ENCODE measurements at regions not wholly inside any gene's neighbourhood (a gene's known extent, or its start where the extent isn't known, plus 50 kb on each side); places are given as distances from the start of the nearest gene placed in this dataset.
A peak's percentile ranks its signal among the peaks of the same experiment; 100 is the strongest.
"Not testable (repeated sequence)": the region's sequence is repeated elsewhere in the genome, so short reads cannot be mapped to it uniquely, and the experiment has no call there.

DNA sequence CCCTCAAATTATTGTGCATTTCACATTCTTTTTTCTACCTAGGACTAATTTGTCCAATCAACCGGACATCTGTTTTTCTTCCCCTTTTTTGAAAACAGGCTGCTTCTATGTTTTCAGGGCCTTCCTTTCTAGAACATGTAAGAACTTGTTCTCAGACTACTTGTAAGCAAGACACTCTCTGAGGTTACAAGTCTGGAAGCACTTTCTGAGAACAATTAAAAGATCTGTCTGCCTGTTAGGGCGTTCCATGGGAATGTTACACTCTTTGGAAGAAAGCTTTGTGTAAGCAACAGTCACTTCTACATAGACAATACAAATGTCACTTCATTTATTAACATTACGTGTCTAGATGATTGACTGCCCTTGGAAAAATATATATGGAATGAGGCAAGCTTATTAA lies 50.9 kb upstream of the HSPB3 start:
- DNase-seq = no peak

DNA sequence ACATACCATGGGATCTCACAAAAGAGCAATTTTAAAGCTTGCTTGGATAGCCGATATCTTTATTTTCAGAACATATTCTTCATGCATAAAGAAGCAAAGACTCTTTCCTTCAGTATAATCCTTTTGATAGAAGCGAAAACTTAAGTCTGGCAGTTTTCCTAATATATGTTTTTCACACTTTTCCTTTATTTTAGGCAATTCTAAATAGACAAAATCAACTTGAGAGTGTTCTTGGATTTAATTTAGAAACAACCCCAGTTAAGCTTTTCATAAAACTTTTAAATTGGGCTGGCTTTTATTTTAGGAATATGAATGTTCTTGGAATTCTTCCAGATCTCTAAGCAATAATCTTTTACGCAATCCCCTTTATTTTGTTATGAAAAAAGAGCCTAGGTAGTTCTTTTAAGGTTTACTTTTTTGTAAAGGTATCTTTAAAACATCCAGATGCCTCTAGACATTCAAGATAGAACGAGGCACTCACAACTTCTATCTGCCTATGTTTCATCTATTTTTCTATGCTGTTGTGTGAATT lies 51.5 kb upstream of the HSPB3 start:
- DNase-seq = no peak

DNA sequence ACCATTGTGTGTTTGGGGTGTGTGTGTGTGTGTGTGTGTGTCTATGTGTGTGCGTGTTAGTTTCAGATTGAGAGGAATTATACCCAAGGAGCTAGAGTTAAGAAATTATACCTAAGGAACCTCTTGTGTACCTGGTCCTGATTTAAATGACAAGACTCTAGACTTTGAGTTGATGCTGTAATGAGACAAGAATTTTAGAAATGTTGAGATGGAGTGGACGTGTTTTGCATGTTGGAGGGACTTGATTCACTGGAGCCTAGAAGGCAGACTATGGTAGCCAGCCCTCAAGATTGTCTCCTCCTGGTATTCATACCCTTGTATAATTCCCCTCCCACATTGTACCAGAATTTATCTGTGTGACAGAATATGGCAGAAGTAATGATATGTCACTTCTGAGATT lies 52.4 kb upstream of the HSPB3 start:
- no peak for DNase-seq

DNA sequence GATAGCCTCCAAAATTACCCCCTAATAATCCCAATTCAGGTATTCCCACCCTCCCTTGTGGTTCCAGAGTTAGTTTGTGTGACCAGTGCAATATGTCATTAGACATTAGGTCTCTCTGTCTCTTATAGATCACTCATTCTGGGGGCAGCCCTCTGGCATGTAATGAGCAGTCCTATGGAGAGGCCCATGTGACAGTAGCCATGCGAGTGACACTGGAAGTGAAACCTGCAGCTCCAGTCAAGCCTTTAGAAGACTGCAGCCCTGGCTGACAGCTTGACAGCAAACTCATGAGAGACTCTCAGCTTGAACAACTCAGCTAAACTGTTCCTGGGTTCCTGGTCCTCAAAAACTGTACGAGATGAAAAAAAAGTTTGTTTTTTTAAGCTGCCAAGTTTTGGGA lies 54.0 kb upstream of the HSPB3 start:
- DNase-seq = no peak

DNA sequence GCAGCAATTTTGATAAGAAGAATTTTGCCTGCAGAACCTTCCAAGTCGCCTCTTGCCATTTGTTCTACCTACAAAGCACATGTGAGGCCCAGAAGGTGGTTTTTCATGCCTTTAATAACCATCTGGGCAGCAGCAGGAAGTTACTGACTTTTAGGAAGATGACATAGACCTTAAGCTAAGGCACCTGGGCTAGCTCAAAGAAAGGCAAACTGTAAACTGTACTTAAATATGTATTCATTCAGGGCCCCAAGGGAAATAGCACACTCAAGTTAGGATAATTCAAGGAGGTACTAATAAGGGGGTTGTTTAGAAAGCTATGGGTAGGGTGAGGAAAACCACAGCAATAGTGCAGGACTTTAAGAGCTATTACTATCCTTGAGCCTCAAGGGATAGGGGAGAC lies 57.3 kb upstream of the HSPB3 start:
- DNase-seq = no peak

DNA sequence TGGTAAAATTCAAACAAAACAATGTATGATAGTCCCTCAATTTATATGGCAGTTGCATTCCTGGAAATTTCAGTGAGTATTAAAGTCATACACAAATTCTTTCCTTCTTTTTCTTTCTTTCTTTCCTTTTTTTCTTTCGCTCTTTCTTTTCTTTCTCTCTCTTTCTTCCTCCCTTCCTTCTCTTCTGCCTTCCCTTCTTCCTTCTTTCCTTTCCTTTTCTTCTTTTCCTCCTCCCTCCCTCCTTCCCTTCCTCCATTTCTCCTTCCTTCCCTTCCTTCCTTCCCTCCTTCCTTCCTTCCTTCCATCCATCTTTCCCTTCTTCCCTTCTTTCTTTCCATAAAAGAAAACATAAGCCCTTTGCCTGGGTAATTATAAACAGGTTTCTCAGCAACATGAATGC lies 58.1 kb upstream of the HSPB3 start:
- DNase-seq = no peak

DNA sequence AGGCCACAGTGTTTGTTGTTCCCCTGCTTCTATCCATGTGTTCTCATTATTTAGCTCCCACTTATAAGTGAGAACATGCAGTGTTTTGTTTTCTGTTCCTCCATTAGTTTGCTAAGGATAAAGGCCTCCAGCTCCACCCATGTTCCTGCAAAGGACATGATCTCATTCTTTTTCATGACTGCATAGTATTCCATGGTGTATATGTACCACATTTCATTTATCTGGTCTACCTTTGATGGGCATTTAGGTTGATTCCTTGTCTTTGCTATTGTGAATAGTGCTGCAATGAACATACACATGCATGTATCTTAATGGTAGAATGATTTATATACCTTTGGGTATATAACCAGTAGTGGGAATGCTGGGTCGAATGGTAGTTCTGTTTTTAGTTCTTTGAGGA lies 62.5 kb upstream of the HSPB3 start:
- not testable (repeated sequence) for DNase-seq

DNA sequence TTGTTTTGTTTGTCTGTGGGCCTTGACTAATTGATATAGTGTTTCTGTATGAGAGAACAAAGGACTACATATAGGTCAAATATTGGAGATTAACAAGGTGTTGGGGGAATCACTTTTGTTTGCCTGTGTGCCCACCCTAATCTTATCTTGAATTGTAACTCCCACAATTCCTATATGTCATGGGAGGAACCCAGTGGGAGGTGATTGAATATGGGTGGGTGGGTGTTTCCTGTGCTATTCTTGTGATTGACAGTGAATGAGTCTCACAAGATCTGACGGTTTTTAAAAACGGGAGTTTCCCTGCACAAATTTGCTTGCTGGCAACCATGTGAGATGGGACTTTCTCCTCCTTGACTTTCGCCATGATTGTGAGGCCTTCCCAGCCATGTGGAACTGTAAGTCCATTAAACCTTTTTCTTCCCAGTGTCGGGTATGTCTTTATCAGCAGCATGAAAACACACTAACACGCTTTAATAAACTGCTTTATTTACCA lies 64.9 kb upstream of the HSPB3 start:
- DNase-seq = no peak

DNA sequence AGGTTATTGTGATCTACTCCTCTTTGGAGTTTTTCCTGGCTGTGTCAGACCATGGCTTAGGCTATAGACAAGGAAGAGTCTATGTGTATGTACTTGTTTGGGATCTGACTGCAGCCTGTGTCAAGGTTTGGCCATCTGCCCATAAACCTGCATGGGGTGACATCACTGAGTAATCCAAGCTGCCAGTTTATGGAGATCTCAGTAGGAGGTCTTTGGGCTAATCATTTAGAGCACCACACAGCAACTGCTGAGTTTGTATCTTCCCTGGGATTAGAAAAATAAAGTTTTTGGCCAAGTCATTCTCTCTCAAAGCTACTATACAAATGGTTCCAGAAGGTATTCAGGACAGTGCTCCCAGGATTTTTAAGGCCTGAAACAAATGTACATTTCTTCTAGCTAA lies 65.5 kb upstream of the HSPB3 start:
- peak; percentile 95 for DNase-seq

DNA sequence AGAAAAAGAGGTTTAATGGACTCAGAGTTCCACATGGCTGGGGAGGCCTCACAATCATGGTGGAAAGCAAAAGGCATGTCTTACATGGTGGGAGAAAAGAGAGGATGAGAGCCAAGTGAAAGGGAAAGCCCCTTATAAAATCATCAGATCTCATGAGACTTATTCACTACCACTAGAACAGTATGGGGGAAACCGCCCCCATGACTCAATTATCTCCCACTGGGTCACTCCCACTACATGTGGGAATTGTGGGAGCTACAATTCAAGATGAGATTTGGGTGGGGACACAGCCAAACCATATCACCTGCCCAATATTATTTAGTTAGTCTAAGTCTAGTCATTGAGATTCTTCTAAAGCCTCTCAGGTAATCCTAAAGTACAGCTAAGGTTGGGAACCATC lies 66.1 kb upstream of the HSPB3 start:
- DNase-seq = not testable (repeated sequence)

DNA sequence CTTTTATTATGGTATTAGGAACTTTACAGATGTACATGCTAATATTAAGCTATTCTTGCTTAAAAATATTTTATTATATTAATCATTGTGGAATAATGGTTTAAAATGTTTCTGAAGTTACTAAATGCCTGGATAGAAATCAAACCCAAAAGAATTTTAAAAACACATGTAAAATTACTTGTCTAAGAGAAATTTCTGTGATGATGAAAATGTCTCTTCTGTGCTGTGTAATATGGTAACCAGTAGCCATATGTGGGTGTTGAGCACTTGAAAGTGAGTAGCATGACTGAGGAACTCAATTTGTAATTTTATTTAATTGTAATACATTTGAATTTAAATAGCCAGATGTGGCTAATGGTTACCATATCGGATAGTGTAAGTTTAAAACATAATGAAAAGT lies 66.7 kb upstream of the HSPB3 start:
- no peak for DNase-seq

DNA sequence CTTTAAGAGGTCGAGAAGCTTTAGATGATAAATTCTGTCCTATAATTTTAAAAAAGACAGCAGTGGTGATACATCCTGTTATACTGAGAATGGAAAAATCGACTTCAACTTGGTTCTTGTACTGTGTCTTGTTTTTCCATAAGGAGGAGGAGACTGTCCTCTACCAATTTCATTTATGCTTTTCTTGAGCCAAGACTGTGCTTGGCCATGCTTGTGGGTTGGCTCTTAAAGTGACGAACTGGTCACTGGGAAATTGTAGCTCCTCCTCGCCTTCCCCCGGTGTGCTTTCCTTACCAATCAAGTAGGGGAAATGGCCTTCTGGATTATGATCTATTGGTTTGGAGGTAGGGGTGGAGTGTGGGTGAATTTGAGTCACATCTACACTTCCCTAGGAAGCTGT lies 67.1 kb upstream of the HSPB3 start:
- no peak for DNase-seq

DNA sequence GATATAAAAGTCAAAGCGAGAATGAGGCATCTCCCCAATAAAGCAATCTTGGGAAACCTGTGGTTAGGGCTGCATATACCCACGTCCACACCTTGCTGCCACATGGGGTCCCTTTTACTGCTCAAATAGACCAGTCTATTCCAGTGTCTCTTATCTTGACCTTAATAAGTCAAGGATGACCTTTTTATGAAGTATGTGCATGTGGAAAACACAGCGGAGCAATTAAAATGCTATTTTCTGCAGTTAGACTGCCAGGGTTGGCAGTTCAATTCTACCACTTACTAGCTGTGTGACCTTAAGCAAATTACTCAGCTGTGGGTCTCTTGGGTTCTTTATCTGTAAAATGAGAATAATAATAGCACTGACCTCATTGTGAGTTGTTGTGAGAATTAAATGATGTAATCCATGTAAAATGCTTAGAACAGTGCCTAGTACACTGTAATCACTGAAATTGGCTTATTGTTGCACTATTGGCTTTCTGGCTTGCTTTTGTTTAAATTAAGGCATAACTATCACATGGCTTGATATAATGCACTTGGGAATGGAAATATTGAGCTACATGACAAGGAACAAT lies 67.8 kb upstream of the HSPB3 start:
- DNase-seq = peak; percentile 12

DNA sequence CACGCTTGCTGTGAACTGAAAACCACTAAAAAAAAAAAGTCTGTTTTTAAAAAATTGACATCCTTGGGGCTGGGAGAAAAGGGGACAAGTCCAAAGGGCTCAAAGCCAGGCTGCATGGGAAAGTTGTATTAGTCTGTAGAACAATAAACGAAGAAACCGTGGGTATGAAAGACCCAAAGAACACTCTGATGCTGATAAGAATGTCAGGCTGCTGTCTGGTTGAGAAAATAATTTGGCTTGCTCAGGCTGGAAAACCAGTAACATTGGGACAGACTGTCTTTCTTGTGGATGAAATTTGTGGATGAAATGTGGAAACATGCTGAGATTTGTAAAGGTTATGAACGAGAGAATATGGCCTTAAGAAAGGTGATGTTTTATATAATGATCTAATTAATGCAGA lies 68.5 kb upstream of the HSPB3 start:
- DNase-seq = no peak

DNA sequence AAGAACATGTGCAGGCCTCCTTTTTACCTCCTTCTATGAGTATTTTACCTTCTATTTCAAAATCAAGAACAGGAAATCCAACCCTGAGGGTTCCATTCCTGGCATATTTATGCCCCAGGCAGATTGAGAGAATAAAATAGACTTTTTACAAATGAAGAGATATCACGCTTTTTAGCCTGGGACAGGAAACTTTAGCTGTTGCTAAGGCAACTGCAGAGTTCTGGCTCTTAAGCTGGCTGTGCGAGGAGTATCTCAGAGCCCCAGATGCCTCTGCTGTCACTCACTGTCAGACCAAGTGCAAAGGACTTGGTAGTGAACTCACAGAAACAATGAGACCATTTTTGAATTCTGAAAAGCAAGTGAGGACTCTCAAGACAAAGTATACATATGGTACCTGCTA lies 69.5 kb upstream of the HSPB3 start:
- no peak for DNase-seq

DNA sequence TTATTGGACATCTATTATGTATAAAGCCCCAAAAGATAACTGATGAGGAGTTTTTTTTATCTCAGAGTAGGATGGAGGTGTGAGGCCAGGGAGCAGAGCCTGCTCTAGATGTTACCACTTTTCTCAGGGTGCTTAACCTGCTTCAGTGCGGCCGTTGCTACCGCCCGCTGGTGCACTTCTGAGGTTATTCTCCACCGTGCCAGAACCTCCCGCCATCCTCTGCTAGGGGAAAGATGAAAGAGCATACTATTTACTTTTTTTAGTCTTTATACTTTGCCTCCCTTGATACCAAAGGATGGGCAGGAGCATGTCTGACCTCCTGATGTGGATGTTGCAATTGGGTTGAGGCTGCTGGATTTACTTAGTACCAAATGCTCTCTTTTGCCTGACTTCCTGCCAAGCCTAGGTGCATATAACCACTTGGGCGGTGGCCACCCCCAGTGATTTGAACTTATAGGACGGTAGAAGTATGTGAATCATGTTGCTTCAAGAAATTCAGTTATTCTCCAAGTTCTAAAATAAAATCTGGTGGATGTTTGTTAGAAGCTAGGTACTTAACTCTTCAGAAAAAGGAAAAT lies 71.1 kb upstream of the HSPB3 start:
- no peak for DNase-seq

DNA sequence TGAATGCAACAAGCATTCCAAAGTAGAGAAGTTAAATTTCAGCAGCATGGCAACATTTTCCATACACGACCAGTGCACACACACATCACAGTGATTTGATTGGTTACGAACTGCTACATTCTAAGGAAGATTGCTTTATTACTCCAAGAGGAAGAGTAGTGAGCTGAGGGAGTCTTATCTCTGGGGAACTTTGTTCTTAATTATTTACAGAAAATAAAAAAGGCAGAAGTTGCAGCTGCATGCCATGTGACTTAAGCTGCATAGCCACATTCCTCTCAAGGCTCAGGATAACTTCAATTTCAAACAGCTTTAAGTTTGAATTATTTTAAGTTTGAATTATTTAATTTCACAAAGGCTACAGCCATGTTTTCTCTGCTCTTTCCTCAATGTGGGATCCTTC lies 71.6 kb upstream of the HSPB3 start:
- no peak for DNase-seq

DNA sequence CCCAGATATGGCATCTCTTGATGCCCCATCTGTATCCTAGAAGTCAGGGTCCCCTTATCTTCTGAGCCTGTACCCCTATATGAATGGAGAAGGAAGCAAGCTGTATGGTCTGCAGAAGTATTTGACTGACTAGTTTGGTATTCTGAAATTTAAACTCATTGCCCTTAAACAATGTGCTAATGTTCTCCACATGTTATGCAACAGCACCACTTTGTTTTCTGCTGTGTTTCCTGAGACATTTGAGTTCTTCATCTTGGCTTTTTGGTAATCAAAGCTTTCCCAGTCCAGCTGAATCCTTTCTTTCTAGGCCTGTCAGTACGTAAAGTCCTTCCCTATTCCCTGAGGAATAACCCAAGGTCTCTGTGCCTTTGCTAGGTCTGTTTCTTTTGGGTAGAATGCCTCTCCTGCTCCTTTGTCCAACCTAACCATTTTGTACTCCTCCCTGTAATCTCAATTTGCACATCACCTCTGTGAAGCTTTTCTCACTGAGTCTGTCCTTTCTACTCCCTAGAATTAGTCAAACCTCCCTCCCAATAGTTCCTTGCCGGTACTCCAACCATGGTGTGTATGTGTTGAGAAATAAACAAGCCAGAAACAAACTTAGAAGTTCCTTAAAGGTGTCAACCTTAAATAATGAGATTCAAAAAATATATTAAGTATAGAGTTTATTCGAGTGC lies 72.1 kb upstream of the HSPB3 start:
- no peak for DNase-seq

DNA sequence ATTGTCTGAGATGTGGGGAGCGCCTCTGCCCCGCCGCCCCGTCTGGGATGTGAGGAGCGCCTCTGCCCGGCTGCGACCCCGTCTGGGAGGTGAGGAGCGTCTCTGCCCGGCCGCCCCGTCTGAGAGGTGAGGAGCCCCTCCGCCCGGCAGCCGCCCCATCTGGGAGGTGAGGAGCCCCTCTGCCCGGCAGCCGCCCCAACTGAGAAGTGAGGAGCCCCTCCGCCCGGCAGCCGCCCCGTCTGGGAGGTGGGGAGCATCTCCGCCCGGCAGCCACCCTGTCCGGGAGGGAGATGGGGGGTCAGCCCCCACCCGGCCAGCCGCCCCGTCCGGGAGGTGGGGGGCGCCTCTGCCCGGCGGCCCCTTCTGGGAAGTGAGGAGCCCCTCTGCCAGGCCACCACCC lies 70.9 kb upstream of the ARL15 start:
- DNase-seq = not testable (repeated sequence)

DNA sequence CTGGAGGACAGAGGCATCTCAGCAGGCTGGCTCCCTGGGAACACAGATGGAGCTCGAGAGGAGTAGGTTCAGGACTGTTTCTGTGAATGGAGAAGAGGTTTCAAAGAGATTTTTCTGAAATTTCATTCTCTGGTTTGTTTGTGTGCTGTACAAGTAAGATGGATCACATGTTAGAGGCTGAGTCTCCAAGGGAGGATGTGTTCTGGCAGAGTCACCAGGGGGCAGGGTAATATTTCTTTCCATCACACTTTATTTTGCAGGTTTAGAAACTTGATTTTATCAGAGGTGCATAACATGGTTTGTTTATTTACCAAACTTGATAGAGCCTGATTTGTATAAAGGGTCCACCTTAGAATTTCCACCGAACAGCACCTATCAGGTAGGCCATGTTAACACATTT lies 69.2 kb upstream of the ARL15 start:
- no peak for DNase-seq

DNA sequence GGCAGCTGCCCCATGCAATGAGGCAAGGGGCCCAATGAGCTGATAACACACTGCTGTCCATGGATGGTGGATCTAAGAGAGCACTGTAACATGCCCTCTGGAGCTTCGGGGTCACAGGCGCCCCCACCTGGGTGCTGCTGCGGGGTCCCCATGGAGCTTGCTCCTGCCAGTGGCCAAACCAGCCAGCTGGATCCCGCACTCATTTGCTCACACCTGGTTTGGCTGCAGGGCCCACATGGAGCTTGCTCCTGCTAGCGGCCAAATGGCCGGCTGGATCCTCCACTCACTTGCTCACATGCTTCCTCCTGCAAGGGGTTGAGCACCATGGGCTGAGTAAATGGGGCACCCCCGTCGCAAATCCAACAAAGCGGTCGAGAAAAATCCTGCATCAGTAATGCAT lies 68.3 kb upstream of the ARL15 start:
- DNase-seq = no peak

DNA sequence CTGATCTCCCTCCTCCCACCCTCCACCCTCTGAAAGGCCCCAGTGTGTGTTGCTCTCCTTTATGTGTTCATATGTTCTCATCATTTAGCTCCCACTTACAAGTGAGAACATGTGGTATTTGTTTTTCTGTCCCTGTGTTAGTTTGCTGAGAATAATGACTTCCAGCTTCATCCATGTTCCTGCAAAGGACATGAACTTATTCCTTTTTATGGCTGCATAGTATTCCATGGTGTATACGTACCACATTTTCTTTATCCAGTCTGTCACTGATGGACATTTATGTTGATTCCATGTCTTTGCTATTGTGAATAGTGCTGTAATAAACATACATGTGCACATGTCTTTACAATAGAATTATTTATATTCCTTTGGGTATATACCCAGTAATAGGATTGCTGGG lies 67.0 kb upstream of the ARL15 start:
- not testable (repeated sequence) for DNase-seq

DNA sequence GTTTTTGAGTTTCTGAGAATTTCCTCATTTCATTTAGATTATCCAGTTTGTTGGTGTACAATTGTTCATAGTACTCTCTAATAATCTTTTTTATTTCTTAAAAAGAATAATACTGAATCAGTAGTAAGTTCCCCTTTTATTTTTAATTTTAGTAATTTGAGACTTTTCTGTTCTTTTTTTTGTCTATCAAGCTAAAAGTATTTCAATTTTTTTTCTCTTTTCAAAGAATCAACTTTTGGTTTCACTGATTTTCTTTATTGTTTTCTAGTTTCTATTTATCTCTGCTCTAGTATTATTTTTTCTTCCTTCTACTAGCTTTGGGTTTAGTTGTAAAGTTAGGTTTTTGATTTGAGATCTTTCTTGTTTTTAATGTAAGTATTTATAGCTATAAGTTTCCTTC lies 60.6 kb upstream of the ARL15 start:
- DNase-seq = no peak

DNA sequence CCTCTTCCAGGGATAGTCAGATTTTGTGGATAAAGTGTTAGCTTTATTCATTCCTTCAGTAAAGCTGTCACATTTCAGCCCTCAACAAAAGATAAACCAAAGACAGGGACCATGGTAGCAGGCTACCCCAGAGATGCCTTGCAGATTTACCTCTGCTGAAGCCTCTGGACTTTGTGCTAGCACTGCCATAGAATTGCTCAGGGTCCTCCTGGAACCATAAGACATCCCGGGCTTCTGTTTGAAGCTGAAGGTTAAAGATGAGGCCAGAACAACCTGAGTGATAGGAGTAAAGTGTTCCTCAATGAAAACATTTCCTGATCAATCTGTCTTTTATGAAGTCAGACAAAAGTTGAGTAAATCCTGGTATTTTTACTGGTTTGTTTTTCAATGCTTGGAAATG lies 57.5 kb upstream of the ARL15 start:
- DNase-seq = no peak

DNA sequence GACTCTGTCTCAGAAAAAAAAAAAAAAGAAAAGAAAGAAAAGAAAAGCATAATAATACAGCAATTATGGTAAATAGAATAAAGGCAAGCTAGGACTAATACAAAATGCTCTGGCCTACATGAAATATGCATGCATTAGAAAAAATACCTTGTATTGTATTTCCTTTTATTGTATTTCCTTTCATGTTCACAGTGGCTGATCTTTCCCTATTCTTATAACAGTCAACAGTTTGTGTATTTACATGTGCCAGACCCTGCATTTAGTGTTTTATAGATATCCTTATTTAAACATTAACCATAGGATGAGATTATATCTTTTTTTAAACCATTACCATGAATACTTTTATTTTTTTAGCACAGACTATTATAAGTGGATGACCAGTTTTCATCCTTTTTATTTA lies 56.3 kb upstream of the ARL15 start:
- DNase-seq = no peak
